NCI-H146 treated with DMSO at 0.1 percent for 48 hours (cell line): ENCODE measurements at regions not wholly inside any gene's neighbourhood (a gene's known extent, or its start where the extent isn't known, plus 50 kb on each side); places are given as distances from the start of the nearest gene placed in this dataset.

Source experiments
- DNase-seq: peaks from one replicate; lab custom pipeline; 2025; ENCODE audit not compliant: unreplicated experiment; lab: John Stamatoyannopoulos, UW

DNA sequence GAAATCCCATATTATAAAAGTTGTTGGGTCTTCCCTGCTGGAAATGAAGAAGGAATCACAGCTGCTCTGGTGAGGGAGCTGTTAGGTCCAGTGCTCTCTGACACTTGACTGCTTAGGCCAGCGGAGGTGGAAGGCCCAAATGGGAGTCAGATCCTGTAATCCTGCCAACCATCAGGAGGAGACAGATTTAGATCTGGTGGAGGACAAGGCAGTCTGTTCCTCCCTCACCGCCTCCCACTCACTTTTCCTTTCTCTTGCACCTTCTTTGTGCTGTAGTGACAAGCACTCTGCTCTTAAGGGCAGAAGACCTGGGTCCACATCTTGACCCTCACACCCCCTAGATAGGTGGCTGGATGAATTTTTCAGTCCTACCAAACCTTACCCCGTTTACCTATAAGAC is 59.7 kb upstream of the CHST1 start:
- DNase-seq = no peak

- DNase-seq = no peak
Measured at GRCh38 chr11:45724153-45724552, 58.7 kb upstream of the CHST1 start.

- no peak for DNase-seq
Measured at GRCh38 chr11:45723397-45723796, 58.0 kb upstream of the CHST1 start.

DNA sequence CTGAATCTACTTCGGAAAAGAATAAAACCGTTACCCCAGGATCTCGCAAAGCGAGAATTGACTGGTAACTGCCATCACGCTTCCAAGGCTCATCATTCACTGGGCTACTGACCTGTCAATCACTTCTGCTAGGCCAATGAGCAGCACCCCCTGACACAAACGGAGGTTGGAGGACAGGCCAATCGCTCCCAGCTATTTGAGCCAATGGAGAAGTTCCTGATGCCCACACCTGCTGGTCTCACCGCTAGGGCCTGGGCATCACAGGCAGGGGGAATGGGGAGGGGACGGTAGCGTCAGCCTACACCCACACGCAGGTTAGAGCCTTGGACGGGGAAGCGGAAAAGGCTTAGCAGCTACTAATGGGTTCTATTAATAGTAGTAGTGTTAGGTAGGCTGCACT is 56.7 kb upstream of the CHST1 start:
- DNase-seq = no peak

- no peak for DNase-seq
Measured at GRCh38 chr11:45717526-45717925, 52.1 kb upstream of the CHST1 start.

GRCh38 chr11:45715418-45715817 is 50.0 kb upstream of the CHST1 start:
- DNase-seq = no peak
